SKM-1 treated with dmso at 0.1 percent for 144 hours (cell line): ENCODE measurements at regions not wholly inside any gene's neighbourhood (a gene's known extent, or its start where the extent isn't known, plus 50 kb on each side); places are given as distances from the start of the nearest gene placed in this dataset.
"Not testable (repeated sequence)": the region's sequence is repeated elsewhere in the genome, so short reads cannot be mapped to it uniquely, and the experiment has no call there.

Experiments
- DNase-seq: peaks from one replicate; lab custom pipeline; 2025; ENCODE audit not compliant: unreplicated experiment; lab: John Stamatoyannopoulos, UW

DNA sequence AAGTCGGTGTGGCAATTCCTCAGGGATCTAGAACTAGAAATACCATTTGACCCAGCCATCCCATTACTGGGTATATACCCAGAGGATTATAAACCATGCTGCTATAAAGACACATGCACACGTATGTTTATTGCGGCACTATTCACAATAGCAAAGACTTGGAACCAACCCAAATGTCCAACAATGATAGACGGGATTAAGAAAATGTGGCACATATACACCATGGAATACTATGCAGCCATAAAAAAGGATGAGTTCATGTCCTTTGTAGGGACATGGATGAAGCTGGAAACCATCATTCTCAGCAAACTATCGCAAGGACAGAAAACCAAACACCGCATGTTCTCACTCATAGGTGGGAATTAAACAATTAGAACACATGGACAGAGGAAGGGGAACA, 80.6 kb upstream of the ST3GAL5 start:
- not testable (repeated sequence) for DNase-seq

DNA sequence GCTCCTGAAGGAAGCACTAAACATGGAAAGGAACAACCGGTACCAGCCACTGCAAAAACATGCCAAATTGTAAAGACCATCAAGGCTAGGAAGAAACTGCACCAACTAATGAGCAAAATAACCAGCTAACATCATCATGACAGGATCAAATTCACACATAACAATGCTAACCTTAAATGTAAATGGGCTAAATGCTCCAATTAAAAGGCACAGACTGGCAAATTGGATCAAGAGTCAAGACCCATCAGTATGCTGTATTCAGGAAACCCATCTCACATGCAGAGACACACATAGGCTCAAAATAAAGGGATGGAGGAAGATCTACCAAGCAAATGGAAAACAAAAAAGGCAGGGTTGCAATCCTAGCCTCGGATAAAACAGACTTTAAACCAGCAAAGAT, 77.0 kb upstream of the ST3GAL5 start:
- DNase-seq: not testable (repeated sequence)

DNA sequence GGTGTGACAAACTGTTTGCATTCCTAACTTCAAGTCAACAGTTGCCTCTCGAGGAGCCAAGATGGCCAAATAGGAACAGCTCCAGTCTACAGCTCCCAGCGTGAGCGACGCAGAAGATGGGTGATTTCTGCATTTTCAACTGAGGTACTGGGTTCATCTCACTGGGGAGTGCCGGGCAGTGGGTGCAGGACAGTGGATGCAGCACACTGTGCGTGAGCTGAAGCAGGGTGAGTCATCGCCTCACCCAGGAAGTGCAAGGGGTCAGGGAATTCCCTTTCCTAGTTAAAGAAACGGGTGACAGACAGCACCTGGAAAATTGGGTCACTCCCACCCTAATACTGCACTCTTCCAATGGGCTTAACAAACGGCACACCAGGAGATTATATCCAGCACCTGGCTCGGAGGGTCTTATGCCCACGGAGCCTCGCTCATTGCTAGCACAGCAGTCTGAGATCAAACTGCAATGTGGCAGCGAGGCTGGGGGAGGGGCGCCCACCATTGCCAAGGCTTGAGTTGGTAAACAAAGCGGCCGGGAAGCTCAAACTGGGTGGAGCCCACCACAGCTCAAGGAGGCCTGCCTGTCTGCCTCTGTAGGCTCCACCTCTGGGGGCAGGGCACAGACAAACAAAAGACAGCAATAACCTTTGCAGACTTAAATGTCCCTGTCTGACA, 75.1 kb upstream of the ST3GAL5 start:
- DNase-seq: not testable (repeated sequence)

DNA sequence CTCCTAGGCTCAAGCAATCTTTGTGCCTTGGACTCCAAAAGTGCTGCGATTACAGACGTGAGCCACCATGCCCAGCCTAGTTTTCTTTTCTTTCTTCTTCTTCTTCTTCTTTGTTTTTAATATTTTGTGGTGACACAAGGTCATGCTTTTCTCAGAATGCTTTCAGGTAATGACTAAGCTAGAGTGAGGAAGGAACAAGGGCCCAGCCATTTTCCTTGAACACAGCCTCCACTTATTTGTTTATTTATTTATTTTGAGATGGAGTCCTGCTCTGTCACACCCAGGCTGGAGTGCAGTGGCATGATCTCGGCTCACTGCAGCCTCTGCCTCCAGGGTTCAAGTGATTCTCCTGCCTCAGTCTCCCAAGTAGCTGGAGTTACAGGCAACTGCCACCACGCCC, 74.3 kb upstream of the ST3GAL5 start:
- no peak for DNase-seq

DNA sequence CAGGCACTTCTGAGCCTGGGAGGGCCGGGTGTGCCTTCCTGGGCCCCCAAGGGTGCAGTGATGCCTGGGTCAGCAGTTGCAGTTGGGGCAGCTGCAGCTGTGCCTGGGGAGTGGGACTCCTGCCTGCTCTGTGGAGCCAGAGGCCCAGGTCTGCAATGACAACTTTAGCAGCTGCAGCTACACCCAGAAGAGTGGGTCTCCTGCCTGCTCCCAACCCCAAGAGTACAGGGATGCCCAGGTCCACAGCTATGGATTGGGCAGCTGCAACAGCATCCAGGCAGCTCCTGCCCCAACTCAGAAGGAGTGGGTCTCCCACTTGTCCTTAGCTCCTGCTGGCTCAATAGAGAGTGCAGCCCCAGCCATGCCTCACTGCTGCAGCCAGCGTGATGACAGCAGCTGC, 73.0 kb upstream of the ST3GAL5 start:
- no peak for DNase-seq

DNA sequence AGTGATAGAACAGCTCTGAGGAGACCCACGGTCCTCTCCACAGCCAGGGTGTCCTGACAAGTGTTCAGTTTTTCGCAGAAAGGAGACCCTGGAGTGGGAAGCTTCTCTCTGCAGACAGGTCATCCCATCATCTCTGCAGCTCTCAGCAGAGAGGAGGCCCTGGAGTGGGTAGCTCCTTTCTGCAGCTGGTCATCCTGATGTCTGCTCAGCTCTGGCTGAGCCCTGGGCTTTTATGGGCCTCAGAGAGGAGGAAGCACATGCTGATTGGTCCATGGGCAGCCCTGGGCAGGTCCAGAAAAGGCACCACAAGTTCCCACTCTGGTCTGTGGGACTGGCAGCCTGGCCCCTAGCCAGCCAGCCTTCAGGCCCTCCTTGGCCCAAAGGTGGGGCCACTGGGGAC, 72.3 kb upstream of the ST3GAL5 start:
- DNase-seq: no peak

DNA sequence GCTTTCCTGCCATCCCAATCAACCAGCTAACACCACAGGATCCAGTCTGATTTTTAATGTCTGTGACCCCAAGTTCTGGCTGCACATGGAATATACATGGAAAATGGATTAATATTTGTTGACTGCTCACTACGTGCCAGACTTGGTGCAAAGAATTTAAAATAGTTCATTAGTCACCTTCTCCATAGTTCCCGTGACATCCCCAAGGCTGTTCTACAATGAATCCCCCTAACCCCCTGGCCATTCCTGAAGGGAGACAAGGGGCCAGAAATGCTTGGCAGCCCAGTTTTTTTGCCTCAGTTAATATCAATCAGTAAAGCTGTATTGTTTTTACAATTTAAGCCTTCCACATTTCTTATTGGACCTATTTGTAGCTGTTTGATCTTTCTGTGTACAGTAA, 71.0 kb upstream of the ST3GAL5 start:
- no peak for DNase-seq

DNA sequence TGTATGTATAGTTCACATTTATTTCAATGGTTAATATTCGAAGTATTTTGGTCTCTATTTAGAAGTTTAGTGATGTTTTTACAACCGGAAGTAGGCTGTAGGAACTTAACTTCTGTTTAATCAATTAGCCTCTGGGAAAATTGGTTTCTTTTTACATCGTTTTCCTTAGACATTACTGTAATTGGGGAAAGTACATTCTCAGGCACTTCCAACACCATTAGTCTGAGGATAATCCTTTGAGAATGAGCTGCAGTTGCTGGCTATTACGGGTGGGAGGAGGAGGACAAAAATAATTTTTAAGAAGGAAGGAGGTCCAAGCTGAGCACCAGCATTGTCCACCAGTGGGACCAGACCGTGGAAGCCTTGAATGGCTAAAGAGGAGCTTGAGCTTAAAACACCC, 70.4 kb upstream of the ST3GAL5 start:
- DNase-seq: no peak

DNA sequence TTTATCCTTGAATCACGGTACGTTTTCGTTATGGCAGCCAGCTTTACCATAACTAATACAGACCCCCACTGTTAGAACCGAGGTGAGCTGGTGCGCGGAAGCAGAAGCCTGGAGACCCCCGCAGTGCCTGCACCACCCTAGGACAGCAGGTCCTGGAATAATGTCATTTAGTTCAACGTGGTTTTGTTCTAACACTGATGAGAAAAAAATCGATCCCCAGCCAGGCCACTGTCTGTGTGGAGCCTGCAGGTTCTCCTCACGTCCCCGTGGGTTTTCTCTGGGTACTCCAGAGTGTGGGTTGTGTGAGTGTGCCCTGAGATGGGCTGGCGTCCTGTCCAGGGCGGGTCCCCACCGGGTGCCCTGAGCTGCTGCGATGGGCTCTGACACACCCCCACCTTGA, 69.9 kb upstream of the ST3GAL5 start:
- DNase-seq: no peak

DNA sequence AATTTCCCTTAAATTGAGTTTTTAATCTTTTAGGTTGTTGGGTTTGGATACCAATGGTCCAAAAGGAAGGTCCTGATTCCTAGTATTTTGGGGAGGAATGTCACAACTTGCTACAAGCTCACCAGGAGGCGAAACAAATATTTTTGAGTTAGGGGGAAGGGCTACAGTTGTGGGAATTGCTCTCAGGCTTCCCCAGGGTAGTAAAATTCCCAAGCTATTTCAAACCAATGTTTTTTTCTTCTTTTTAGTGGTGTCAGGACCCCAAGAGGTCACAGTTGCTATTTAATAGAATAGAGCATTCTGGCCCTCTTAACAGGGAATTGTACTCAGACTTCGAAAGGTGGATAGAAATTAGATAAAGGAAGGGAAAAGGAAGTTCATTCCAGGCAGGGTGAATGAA, 68.5 kb upstream of the ST3GAL5 start:
- no peak for DNase-seq

DNA sequence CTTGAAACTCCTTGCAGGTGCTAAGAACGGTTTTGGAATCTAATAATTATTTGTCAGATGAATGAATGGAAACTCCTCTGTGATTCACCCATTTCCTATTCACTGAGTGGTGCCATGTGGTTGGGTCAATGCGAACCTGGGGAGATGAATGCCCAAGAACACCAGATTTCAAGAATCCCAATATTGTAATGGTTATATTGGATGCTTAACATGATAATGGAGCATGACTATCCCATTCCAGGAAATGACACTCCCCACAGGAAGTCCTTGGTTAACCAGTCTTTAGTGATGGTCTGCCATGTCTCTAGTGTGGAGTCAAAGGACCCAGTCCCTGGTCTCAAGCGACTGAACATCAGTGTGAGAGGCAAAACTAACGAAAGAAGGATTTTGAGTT, 67.9 kb upstream of the ST3GAL5 start:
- DNase-seq: no peak

DNA sequence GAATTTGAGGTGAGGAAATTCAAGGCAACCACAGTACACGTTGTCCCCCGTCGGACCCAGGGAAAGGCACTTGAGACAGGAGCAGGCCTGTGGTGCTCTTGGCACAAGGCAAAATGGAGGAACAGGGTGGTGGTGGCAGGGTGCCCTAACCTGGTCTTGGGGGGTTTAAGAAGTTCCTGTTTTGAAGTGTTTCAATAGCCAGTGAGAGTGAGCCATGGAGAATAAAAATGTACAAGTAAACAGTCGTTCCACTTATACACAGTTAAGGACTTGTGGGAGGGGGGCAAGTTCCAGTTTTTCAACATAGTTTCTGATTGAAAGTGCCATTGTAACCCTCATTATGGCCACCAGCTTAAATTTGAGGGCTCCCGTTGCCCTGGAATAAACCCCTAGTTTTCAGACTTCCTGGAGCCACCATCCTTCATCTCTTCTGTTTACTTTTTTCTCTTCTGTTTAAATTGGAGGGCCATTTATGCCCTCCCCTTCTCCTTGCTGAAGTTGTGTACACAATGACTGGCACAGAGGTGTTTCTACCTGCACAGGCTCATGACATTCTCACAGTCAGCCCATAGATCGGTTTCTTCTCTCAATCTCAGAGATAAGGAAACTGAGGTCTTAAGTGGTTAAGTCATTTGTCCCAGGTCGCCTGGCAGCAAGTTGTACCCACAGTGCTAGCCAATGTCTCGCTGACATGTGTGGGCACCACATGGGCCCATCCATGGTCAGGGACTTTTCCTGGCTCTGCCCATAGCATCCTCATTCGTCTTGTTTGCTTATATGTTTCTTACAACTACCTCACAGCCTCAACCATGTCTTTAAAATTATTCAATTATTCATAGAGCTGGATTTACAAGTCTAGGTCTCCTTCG, 66.0 kb upstream of the ST3GAL5 start:
- DNase-seq: no peak

DNA sequence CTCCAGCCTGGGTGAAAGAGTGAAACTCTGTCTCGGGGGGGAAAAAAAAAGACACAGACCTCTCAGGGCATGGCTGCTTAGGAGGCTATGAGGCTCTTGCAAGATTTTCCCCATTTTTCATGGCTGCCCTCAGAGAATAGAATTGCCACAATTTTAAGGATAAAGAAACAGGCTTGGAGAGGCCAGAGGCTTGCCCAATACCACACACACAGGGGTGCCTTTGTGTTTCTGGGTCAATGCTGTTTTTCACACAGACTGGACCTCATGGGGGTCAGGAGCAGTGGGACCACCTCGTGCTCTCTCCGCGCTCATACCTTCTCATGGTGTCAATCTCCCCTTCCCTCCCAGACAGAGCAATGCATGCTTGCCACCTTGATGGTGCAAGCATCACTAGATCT, 65.4 kb upstream of the ST3GAL5 start:
- no peak for DNase-seq

DNA sequence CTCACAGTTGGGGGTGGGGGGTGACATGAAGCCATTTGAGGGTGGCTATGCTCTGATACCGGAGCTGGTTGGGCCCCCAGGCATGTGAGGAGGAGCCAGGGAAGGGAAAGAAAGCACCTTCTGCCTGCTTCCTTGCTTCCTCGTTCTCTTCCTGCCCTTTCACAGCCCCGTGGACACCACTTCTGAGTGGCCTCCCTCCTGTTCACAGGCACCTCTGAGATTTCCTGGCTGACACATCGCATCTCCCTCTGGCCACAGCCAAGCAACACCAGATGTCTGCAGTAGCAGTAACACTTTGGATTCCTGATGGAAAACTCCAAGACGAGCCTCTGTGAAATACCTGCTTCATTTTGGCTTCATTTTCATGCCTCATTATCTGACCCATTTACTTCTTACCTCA, 64.7 kb upstream of the ST3GAL5 start:
- DNase-seq: no peak

DNA sequence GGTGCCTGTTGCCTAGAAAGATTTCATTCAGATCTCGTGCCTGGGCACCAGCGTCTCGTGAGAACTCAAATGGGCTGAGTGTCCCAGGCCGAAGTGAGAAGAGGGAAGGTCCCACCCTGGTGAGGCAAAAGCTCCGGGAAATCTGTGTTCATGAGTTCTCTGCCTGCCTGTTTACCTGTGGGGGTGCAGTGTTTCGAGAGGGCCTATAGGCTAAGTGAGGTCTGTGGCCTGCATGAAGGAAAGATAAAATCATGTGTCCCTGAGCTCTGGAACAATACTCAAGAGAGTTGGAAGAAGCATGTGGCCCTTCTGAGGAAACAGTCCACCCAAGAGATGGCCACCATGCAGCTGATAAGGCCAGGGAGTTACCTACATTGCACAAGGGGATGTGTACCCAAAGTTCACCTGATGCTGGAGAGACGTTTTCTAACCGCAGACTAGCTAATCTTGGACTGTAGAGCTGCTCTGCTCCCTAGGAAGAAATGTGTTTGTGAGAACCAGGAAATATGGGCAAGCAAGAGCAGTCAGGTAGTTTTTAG, 63.5 kb upstream of the ST3GAL5 start:
- no peak for DNase-seq

DNA sequence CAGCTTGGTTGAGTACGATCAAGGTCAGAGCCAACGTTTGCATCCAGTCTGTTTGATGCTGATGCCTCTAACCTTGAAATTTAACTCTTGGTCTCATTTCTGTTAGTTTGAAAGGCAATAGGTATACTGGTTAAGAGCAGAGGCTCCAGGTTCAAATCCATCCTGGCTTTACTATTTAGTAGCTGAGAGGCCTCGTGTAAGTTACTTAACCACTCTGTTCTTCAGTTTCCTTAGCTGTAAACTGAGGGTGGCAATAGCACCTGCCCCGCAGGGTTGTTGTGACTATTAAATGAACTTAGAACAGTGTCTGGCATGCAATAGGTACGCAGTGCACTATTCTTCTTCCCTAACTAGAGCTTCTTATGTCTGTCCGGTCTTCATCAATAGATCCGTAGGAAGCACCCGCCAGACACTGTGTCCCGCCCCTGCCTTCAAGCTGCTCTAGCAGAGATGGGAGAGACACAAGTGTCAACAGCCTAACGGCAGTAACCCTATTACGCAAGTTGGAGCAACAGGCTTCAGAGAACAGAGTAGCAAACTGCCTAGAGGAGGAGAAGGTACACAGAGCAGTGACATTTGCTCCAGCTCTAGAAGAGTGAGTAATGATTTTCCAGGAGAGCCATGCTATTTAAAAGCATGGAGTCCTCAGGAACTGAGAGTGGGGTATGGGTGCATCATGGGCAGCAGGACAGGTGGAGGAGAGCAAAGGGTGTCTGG, 62.7 kb upstream of the ST3GAL5 start:
- DNase-seq: peak; percentile 82

DNA sequence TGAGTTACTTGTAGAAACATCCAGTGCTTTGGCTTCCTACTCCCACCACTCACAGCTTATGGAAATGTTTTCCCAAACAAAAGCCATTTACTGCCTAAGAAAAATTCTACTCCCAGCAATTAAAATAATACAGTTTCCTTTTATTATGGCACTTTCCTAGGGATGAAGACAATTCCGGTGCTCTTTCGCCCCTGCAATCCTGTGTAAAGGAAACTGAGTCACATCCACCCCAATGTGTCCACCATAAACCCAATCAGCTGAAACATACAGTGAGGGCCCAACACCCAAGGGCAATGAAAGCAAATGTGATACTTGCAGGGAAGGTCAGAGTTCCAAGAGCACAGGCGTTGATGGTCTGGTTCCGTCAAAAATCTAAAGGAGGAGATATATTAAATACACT, 62.0 kb upstream of the ST3GAL5 start:
- DNase-seq: no peak

DNA sequence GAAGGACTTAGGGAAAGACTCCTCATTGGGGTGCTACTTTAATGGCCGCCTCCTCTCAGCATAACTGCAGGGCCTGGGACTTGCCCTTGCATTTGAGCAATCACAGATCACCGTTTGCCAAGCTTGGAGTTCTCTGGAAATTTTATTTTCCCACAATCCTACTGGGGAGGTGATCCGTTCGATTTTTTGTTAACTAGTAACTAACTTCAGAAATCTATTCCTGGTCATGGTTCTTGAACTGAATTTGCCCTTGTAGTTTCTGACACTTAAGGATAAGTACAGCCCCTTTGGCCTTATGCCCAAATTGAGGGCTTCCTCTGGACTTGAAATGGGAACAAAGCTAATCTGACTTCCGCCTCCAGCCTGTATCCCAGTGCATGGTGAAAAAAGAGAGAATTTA, 60.5 kb upstream of the ST3GAL5 start:
- DNase-seq: no peak

DNA sequence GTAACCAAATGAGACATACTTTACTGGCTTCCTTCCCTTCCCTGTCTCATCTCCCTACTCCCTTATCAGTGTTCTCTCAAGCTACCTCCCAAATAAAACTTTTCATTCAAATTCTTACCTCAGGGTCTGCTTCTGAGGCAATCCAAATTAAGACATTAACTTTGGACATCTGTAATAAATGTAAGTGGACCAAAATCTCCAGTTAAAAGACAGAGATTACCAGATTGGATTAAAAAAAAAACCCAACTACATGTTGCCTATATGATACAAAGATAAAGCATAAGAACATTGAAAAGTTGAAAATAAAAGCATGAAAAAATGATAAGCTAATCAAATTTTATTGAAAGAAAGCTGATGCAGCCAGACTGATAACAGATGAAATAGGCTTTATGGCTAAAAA, 58.8 kb upstream of the ST3GAL5 start:
- DNase-seq: no peak

DNA sequence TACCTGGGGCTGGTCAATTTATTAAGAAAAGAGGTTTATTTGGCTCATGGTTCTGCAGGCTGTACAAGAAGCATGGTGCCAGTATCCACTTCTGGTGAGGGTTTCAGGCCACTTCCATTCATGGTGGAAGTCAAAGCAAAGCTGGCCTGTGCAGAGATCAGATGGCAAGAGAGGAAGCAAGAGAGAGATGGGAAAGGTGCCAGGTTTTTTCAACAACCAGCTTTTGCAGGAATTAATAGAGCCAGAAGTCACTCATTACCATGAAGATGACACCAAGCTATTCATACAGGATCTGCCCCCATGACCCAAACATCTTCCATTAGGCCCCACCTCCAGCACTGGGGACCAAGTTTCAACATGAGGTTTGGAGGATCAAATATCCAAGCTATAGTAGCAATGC, 56.8 kb upstream of the ST3GAL5 start:
- DNase-seq: no peak

DNA sequence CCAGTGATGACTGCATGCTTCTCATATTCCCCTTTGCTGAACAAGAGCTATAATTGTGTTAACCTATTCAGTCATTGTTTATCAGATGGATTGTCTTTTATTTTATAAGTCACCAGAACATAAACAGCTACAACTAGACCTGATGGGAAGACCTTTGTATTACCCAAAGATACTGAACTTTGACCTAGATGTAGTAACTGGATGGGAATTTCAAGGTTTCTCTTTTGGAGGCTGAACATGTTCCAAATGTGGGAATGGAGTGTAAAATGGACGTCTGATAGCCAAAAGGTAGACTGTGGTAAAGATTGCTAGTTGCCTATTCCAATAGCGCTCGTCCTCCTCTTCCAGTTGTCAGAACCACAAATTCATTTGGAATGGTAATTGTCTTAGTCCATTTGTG, 56.4 kb upstream of the ST3GAL5 start:
- no peak for DNase-seq
